ENCODE measurements at regions not wholly inside any gene's neighbourhood (a gene's known extent, or its start where the extent isn't known, plus 50 kb on each side); places are given as distances from the start of the nearest gene placed in this dataset.

GRCh38 chr5:93930098-93930497 is 188.7 kb upstream of the POU5F2 start:
- no peak overlapping the region for H3K4me3 ChIP-seq (ENCODE audit: low read depth, low read length)
- TF ChIP-seq, protein P1, sequence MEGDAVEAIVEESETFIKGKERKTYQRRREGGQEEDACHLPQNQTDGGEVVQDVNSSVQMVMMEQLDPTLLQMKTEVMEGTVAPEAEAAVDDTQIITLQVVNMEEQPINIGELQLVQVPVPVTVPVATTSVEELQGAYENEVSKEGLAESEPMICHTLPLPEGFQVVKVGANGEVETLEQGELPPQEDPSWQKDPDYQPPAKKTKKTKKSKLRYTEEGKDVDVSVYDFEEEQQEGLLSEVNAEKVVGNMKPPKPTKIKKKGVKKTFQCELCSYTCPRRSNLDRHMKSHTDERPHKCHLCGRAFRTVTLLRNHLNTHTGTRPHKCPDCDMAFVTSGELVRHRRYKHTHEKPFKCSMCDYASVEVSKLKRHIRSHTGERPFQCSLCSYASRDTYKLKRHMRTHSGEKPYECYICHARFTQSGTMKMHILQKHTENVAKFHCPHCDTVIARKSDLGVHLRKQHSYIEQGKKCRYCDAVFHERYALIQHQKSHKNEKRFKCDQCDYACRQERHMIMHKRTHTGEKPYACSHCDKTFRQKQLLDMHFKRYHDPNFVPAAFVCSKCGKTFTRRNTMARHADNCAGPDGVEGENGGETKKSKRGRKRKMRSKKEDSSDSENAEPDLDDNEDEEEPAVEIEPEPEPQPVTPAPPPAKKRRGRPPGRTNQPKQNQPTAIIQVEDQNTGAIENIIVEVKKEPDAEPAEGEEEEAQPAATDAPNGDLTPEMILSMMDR (IDR thresholded peaks at IDR 0.05; ENCODE audit: low read depth, low read length), result no peak

DNA sequence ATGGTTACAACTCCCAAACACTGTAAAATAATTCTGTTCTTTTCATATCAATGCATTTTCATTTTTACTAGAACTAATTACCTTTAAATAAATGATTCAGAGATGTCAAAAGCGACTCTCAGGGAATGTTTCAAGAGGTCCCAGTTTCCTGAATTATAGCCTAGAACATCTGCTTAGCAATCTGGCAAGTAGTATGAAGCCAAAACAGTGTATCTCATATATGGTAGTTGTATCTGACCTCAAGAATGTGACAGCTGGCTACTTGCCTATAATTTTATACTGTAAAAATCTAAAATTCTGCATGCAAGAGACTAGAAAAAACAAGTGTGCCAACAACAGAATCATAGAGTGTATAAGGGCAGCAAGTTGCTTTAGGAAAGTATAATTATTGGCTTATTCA is 187.7 kb upstream of the POU5F2 start:
- H3K4me3 ChIP-seq (ENCODE audit: low read depth, low read length), result no peak overlapping the region
- TF ChIP-seq, protein P1 (IDR thresholded peaks at IDR 0.05; ENCODE audit: low read depth, low read length), result no peak

DNA sequence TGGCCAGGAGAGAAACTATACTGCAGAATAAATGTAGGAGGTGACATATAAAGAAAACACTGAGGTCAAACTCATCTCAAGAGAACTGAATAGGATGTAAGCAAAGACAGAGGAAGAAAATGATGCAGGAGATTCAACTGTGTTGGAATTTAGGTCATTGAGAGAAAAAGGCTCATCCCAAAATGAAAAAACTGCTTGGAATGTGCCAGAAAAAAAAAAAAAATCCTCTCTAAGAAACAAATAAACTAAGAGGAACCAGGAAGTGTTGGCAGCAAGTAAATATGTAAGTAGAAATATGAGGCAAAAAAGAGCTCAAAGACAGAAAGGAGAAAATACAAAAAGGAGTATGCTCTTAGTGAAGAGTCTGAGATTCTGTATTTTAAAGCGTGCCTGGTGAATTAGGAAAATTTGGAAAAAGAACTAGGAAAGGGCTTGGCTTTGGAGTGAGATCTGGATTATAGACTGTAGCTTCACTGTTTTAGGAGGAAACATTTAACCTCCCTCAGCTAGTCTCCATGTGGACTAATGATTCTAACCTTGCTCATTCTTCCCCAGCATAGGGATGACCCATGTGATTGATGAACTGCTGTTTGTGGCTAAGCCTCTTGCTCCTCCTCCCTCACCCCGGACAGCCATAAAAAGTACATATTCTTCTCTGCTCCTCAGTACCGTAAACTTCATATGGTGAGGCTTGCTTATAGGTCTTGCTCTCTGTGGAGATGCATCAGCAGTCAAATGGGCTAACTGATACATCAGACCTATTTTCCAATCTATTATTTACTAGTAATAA is 185.6 kb upstream of the POU5F2 start:
- TF ChIP-seq, protein P1 (IDR thresholded peaks at IDR 0.05; ENCODE audit: low read depth, low read length), result no peak
- H3K4me3 ChIP-seq (ENCODE audit: low read depth, low read length), result no peak overlapping the region

DNA sequence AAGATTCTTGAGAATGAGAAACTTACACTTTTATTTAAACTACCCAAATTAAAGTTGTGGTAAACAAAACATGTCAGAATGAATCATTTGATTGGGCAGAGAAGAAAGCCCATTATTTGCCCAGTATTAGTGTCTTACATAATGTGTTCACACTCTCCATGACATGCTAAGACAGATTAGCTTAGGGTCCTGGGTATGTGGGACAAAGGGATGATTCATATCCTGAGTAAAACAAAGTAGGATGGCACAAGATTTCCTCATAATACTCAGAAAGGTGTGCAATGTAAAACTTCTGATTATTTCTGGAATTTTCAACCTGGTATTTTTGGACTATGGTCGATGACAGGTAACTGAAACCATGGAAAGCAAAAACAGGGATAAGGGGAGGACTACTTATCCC is 183.9 kb upstream of the POU5F2 start:
- TF ChIP-seq, protein P1 (IDR thresholded peaks at IDR 0.05; ENCODE audit: low read depth, low read length), result no peak

DNA sequence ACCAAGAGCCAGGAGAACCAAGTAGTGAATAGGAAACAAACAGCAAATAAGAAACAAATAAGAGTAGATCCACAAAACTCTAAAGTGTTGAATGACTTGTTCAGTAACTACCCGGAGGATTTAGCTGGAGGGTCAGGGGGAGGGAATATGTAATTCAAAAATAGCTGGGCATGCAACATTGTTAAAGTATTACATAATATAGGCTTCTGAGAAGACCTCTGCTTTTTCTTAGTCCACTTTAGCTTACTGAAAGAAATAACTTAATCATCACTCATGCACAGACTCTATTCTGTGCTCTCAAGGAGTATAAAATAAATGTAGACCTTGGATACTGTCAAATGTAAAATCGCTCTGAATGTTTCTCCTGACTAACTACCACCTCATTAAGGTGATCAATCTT is 183.2 kb upstream of the POU5F2 start:
- H3K4me3 ChIP-seq (ENCODE audit: low read depth, low read length), result no peak overlapping the region
- TF ChIP-seq, protein P1 (IDR thresholded peaks at IDR 0.05; ENCODE audit: low read depth, low read length), result no peak

More for the DNA sequence above, 183.9 kb upstream of the POU5F2 start:
- H3K4me3 ChIP-seq (ENCODE audit: low read depth, low read length), result no peak overlapping the region

DNA sequence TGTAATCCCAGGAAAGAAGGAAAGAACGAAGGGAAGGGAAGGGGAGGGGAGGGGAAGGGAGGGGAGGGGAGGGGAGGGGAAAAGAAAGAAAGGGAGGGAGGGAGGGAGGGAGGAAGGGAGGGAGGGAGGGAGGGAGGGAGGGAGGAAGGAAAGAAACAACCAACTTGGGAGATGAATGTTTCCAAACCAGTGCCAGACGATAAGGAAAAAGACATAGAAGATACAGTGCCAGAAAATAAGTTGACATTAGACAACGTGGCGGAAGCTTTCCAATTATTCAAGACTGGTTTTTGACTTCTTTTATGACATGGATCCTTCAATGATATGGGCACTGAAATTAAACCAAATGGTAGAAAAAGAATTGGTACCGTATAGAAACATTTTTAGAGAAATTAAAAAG is 181.2 kb upstream of the POU5F2 start:
- TF ChIP-seq, protein P1 (IDR thresholded peaks at IDR 0.05; ENCODE audit: low read depth, low read length), result no peak
- no peak overlapping the region for H3K4me3 ChIP-seq (ENCODE audit: low read depth, low read length)

- no peak overlapping the region for H3K4me3 ChIP-seq (ENCODE audit: low read depth, low read length)
- TF ChIP-seq, protein P1 (IDR thresholded peaks at IDR 0.05; ENCODE audit: low read depth, low read length), result no peak
Observed at GRCh38 chr5:93921001-93921400, 179.6 kb upstream of the POU5F2 start.
